ENCODE measurements at regions not wholly inside any gene's neighbourhood (a gene's known extent, or its start where the extent isn't known, plus 50 kb on each side); places are given as distances from the start of the nearest gene placed in this dataset.
A peak's percentile ranks its signal among the peaks of the same experiment; 100 is the strongest.
"Not testable (repeated sequence)": the region's sequence is repeated elsewhere in the genome, so short reads cannot be mapped to it uniquely, and the experiment has no call there.

DNA sequence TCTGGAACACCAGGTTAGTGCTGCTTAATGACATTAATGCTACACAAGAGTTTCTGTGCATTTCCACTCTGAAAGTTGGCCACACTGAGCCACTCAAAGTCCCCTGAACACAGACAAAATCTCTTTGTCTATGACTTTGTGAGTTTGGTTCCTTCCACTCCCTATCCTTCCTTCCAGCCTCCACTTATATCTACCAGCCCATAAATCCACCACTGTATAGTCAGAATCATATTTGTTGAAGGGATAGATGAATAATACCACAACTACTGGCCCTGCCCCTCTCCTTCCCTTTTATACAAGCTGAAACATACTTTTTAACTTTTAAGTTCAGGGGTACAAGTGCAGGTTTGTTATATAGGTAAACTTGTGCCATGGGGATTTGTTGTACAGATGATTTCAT, 127.5 kb downstream of the ABHD5 start:
- no peak for DNase-seq (ENCODE audit: low read depth in 4 of 4, low spot score in 3 of 4)

DNA sequence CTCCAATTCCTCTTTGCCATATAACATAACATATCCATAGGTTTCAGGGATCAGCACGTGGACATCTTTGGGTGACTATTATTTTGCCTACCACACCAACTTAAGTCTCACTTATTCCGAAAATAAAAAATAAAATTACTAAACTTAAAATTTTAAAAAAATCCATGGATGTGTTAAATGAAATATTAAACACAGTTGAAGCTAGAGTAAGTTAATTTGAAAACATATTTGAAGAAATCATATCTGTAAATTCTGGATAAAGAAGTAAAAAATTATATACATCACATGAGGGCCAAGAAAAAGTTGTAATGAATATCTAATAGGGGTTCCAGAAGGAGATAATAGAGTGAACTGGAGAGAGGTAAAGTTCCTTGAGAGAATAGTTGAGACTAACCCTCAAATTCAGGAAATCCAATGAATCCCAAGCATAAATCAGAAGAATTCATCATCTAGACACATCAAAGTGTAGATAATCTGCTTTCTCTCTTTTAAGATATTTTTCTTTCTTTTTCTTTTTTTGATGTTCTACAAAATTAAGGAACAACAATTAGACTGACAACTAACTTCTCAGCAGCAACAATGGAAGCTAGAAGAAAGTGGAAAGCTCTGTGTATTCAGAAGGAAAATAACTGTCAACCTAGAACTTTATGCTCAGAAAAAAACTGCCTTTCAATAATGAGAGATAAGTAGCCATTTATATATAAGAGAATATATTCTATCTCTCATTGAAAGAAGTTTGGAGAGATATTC, 147.4 kb downstream of the ABHD5 start:
- DNase-seq (ENCODE audit: low read depth in 4 of 4, low spot score in 3 of 4), result no peak

DNA sequence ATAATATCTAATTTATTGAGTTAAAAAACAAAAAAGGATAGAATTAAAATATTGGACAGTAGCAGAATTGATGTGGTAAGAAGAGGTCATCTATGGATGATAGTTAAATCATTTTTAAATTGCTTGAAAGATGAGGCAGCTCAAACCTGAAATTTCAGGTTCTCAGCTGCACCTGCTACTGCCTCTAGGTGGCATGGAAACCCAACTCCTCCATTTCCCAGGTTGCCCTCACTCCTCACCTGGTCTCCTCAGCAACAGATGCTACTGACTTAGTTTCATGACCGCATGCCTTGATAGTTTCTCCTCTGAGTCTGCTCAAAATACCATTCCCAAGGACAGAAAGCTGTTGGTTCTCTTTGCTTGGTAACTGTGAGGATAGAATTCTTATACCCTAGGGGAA, 148.1 kb downstream of the ABHD5 start:
- no peak for DNase-seq (ENCODE audit: low read depth in 4 of 4, low spot score in 3 of 4)

DNA sequence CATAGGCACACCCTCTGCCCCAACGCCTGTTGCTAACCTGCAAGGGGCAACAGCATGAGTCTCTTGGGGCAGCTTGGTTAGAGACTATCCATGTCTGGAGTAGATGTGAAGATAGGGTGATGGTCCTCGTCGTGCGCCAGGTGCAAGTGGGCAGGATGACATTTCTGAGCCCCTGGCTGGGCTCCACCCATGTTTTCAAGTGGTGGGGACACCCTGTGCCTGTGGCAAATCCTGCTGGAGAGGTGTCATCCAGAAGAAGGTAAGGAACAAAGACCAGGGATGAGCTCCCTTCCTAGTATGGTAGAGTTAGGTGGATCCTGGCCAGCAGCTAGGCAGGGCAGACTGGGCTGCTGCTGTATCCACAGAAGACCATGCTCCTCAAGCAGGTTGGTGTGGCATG, 152.6 kb downstream of the ABHD5 start:
- no peak for DNase-seq (ENCODE audit: low read depth in 4 of 4, low spot score in 3 of 4)

DNA sequence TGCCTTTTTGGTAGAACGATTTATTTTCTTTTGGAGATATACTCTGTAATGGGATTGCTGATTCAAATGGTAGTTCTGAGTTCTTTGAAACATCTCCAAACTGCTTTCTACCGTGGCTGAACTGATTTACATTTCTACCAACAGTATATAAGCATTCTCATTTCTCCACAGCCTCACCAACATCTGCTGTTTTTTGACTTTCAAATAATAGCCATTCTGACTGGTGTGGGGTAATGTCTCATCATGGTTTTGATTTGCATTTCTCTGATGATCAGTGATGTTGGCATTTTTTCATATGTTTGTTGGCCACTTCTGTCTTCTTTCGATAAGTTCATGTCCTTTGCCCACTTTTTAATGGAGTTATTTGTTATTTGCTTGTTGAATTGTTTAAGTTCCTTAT, 154.0 kb downstream of the ABHD5 start:
- DNase-seq (ENCODE audit: low read depth in 4 of 4, low spot score in 3 of 4), result no peak

DNA sequence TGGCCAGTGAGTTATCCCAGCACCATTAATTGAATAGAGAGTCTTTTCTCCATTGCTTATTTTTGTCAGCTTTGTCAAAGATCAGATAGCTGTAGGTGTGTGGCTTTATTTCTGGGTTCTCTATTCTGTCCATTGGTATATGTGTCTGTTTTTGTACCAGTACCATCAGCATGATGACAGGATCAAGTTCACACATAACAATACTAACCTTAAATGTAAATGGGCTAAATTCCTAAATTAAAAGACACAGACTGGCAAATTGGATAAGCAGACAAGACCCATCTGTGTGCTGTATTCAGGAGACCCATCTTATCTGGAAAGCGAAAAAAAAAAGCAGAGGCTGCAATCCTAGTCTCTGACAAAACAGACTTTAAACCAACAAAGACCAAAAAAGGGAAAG, 154.8 kb downstream of the ABHD5 start:
- not testable (repeated sequence) for DNase-seq (ENCODE audit: low read depth in 4 of 4, low spot score in 3 of 4)

DNA sequence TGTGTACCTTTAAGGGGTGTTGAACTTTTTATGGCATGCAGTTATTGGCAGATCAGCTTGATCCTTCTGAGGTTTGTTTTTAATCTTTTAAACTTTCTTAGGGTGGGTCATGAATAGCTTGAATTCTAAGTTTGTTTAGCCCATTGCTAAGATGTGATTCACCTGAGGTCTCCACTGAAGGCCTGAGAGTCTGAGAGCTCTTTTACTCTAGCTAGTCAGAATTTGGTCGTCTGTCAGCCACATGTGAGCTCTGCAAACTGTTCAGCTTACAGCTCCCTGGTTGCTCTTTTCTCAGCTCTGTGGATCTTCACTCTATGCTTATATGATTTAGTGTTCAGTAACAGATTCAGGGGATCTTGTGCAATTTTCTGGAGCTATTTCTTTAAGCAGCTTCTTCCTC, 161.3 kb downstream of the ABHD5 start:
- no peak for DNase-seq (ENCODE audit: low read depth in 4 of 4, low spot score in 3 of 4)

DNA sequence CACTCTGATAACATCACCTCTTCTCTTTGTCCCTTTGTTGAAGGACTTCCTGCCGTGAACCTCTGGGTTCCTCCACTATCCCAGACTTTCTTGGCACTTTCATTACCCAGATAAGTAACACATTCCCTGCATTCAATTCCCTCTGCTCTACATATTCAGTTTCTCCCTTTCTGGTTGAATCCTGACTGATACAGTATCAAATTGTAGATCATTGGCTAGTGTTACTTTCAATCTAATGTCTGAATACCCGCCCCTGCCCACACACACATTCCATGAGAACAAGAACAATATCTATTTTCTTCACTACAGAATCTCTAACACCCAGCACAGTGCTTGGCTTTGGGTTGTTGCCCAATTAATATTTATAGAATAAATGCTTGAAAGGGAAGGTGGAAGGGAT, 163.5 kb downstream of the ABHD5 start:
- DNase-seq (ENCODE audit: low read depth in 4 of 4, low spot score in 3 of 4), result no peak

DNA sequence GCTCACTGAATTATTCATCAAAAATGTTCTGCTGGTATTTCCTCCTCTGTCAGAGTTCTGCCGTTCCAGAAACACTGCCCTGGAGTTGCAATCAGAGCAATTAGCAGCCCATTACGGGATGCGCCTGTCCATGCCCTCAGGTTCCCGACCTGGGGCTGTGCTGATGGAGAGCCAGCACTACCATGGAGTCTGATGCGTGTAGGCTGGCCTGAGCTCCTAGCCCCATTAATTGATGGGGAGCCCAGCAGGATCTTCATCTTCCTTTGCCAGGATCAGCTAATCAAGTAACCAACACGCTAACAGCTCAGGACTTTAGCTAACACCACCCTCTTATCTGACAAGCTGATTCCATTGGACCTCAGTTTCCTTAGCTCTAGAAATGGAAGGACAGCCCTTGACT, 164.2 kb downstream of the ABHD5 start:
- no peak for DNase-seq (ENCODE audit: low read depth in 4 of 4, low spot score in 3 of 4)

DNA sequence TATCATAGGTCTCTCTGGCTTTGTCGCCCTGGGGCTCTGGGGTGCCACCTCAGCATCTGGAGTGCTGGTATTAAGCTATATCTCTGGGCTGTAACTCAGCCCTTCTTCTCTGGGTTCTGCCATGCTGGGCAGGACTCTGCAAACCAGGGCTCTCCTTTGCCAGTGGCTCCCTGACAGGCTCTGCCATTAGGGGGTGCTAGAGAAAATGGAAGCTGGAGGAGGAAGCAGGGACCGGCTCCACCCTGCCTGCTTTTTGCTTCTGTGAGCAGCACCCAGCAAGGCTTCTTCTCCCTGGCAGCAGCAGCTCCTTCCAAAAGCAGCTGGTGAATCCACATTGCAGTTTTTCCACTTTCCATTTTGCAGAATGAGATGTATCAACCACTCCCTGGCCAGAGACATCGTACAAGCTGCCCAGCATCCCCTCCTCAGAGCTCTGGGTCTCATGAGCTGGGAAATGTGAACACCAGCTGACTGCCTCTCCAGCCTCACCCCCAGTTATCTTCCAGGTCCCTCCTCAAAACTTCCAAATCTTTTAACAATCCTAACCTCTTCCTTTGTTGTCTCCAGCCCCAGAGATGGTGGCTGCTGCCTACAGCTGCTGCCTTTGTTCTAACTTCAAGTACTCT, 165.0 kb downstream of the ABHD5 start:
- peak in 2 of 4 donors; percentile 14 for DNase-seq (ENCODE audit: low read depth in 4 of 4, low spot score in 3 of 4)

DNA sequence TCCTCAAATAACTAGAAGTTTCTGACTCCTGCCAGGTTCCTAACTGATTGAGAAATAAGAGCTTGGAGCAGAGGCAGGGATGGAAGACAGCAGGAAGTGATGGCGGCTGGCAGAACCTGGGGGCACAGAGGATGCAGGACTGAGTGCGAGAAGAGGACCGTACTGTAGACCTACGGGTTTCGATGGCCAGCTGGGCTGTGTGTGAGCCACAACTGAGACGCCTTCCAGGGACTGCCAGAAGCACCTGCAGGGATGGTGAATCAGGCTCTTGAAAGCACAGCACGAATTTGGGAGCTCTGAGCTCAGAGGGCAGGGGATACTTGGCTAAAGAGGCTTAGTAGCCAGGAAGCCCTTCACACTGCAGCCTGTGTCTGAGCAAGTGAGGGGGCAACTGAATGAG, 165.6 kb downstream of the ABHD5 start:
- DNase-seq (ENCODE audit: low read depth in 4 of 4, low spot score in 3 of 4), result no peak

DNA sequence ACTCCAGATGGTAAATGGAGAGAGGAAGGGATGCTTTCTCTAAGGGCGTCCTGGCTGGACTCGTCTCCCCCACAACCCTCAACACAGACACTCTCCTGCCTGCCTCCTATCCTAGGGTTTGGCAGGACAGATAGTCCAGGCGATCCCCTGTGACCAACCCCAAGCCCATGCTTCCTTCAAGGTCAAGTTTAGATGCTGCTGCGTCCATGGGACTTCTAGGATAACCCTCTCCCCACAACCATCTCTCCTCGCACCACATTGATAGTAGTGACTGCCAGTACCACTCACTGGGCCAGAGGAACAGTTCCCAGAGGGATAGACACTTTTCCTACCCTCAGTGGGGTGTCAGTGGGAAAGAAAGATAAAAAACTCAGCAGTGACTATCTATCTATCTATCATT, 166.0 kb downstream of the ABHD5 start:
- DNase-seq (ENCODE audit: low read depth in 4 of 4, low spot score in 3 of 4), result no peak

DNA sequence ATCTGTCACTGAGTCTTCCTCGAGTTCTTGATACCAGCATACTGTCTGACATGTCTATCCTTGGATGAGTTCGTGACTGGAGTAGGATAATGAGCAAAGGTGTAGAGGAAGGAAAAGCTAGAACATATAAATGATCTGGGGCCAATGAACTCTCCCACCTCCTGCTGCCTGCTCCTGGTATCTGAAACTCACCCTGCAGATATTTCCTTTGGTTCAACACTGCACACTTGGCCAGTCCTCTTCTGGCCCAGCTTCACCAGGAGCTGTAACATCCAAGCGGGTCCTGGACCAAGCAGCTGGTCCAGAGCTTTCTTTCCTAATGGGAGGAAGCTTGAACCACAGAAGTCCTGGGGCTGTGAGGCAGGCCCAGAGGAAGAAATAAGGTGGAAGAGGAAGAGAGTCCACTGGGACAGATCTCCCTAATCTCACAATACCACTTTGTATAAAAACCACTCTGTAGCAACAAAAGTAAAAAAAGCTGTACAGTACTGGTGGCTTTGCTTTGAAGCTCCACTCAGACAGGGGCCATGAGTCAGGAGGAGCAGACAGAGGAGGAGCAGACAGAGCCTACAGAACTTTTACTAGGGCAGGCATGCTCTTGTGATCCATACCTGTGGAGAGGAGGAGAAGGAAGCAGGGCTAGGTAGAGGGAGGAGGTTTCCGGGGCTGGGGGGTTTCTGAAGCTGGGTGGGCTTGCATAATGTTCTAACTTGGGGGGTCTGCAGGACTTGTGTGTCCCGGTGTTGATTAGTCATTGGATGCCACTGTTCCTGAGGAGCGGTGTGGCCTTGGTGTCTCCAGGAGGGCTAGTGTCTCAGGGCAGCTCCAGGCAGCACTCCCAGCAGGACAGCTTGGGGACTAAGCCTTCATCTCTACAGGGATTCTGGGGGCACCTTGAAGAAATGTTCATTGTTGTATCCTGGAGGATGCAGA, 166.9 kb downstream of the ABHD5 start:
- DNase-seq (ENCODE audit: low read depth in 4 of 4, low spot score in 3 of 4), result no peak

DNA sequence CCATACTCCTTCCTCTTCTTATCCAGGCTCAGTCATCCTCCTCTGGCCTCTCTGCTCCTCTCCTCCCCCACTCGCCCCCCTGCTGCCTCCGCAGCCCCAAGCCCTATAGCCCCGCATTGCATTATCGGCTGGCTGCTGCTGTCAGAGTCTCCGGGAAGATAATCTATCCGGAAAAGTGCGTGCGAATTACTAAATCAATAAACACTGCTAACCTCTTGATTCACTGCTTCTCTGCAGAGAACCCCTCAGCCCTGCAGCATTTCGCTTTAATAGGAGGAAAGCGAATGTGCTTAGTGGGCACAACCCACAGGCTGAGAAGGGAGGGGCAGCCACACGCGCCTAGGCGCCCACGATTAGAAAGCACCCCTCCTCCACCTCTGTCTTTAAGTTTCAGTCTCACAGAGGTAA, 167.6 kb downstream of the ABHD5 start:
- no peak for DNase-seq (ENCODE audit: low read depth in 4 of 4, low spot score in 3 of 4)

DNA sequence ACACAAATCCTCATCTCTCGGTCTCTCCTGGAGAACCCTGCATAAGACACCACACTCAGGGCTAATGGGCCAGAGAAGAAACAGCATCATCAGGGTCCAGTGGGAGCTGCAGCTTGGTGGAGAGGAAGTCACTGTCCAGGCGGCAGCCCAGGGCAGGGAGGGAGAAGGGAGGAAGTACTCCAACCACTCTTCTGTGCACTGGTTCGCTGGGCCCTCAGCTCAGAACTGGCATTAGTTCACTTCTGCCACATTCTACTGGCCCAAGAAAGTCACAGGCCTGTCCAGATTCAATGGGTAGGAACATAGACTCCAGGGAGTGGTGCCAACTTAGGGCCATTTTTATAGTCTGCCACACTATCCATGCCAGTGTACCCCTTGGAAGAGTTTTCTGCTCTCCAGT, 169.0 kb downstream of the ABHD5 start:
- no peak for DNase-seq (ENCODE audit: low read depth in 4 of 4, low spot score in 3 of 4)

DNA sequence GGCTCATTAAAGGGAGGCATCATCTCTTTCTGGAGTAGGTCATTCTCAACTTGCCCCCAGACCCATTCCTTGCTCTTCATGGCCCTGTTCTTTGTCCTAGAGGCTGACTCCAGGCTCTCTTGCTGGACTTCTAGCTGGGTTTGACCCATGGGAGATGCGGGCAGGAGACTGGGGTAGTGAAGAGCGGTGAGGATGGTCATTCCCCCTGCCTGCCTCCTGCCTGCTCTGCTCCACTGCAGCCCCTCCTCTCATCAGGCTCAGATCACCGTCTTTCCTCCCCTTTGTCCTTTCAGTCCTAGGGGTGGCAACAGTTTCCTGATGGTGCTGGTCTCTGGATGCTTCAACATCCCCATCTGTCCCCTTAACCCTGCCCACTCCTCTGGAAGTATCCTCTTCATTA, 170.9 kb downstream of the ABHD5 start:
- DNase-seq (ENCODE audit: low read depth in 4 of 4, low spot score in 3 of 4), result no peak

DNA sequence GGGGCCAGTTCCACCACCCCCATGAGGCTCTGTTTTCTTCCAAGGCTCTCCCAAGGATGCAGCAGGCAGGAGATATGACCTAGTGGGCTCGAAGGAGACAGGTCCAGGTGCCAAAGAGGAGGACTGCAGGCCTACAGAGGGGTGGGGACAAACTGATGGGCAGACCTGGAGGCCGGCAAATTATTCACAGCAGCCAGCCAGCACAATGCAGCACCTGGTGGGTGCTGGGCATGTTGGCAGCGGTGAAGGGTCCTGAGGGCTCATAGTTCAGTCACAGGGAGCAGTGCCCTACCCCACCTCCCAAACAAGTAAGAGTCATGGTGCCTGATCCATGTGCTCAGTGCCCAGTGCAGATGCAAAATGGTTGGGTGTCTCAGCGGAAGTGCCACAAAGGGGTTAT, 171.7 kb downstream of the ABHD5 start:
- no peak for DNase-seq (ENCODE audit: low read depth in 4 of 4, low spot score in 3 of 4)

DNA sequence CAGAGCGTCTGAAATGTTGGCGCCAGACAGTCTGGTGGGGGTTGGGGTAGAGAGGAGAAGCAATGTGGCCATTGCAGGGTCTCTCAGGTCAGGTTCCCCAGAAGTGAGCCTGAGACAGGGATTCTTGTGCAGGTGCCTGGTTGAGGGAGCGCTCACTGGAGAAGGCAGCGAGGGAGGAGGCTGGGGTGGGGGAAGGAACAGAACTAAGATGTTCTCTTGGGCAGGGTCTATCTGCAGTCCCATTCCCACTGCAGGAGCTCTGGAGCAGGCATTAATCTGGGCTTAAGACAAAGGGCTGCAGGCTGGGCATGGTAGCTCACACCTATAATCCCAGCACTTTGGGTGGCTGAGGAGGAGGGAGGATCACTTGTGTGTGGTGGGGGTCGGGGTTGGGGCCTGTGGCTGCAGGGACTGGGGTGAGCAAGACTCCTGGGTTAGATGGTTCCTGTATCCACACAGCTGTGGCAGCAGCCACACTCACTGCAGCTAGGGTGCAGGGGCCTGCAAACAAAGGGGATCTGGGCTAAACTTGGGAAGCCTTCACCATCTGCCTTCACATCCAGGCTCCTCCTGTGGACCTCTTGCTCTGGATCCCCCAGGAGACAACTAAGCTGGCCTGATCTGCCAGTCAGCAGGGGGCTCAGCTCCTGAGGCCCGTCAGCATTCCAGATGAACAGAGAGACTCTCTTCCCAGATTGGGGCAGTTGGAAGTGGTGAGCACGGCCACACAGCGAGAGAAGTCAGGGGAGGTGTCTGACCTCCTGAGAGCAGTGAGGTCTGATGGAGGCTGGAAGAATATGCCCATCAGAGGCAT, 172.5 kb downstream of the ABHD5 start:
- DNase-seq (ENCODE audit: low read depth in 4 of 4, low spot score in 3 of 4), result no peak

DNA sequence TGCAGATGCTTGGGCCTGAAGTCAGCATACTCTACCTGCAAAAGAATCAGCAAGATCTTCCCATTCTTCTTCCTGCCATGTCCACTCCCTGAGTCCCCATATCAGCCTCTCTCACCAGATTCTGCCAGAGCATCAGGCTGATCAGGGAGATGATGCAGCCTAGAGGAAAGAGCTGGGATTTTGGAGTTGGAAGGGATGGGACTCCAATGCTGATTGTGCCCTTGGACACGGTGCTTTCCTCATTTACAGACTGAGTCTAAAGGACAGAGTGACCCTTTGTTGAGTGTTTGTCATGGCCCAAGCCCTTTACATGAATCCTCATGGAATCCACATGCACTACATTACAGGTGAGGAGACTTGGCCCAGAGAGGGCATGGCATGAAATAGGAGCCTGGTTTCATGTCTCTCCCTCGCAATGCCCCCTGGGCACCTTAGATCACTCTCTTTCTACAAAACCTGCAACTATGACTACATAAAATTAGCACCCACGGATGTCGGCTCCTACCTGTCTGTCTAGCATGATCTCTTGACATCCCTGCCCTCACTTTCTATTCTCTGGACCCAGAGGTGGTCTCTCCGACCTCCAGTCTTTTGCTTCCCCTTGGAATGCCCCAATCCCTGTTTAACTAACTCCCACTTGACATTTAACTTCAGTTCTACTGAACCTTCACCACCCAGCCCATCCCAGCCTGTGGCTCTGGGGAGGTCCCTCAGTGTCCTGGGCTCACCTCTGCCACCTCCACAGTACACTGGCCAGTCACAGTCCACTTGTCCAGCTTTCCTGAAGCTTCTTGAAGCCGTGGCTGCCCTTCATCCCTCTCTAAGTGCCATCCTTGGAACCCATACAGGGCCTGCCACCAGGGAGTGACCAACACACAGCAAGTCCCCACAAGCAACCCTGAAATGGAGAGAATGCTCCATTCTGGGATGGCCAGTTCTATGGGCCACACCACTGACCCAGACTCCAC, 173.5 kb downstream of the ABHD5 start:
- no peak for DNase-seq (ENCODE audit: low read depth in 4 of 4, low spot score in 3 of 4)

DNA sequence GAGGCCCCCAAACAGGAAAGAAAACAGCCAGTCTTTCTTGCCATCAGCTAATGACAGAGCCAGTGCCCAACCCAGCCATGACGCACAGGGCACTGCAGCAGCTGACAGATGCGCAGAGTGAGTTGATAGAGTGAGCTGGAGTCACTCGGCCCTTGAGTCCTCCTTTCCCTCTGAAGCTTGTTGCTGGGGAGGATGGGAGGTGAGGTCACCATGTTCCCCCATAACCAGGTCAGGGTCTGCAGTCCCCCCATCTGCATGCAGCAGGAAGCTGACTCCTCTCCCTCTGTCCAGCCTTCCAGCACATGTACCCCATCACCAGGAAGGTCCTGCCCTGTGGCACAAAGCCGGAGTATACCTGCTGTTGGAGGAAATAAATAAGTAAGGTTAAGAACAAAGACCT, 174.6 kb downstream of the ABHD5 start:
- no peak for DNase-seq (ENCODE audit: low read depth in 4 of 4, low spot score in 3 of 4)

Measured in left renal pelvis (tissue), 4 donors.